Choroid plexus epithelial cell (primary cell): ENCODE measurements at regions not wholly inside any gene's neighbourhood (a gene's known extent, or its start where the extent isn't known, plus 50 kb on each side); places are given as distances from the start of the nearest gene placed in this dataset.
"Not testable (repeated sequence)": the region's sequence is repeated elsewhere in the genome, so short reads cannot be mapped to it uniquely, and the experiment has no call there.

ENCODE experiments used
- DNase-seq: peaks from one replicate; pipeline ENCODE4 v3.0.0-alpha.2; 2010; ENCODE audit warnings: low read depth
- H3K4me3 ChIP-seq: 2 replicates; pipeline ENCODE4 v1.5.1; 2011; ENCODE audit warnings: low read depth, mild to moderate bottlenecking, control low read depth, low read length, moderate library complexity
- TF ChIP-seq, protein P1 (sequence below): conservative IDR thresholded peaks from 2 replicates; pipeline ENCODE4 v1.5.1; 2011; ENCODE audit warnings: low read depth, mild to moderate bottlenecking, control low read depth, inconsistent platforms, low read length, moderate library complexity

DNA sequence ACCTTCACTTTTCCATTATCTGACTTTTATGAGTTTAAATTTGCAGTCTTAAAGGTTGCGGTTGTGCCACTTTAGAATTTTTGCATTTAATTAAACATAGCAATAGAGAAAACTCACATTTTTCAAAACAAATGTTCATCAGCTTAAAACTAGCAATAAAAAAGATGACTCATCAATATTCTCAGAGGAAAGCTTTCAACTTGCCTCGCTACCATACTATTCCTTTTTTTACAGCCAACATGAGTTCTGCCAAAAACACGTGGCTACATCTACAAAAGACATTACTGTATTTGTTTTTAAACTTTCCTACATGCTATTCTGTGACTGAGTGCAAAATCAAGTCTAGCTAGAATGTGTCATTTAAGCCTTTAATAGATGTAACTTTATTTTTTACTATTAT lies 497.1 kb downstream of the RPS29 start:
- H3K4me3 ChIP-seq = no peak overlapping the region
- TF ChIP-seq, protein P1, sequence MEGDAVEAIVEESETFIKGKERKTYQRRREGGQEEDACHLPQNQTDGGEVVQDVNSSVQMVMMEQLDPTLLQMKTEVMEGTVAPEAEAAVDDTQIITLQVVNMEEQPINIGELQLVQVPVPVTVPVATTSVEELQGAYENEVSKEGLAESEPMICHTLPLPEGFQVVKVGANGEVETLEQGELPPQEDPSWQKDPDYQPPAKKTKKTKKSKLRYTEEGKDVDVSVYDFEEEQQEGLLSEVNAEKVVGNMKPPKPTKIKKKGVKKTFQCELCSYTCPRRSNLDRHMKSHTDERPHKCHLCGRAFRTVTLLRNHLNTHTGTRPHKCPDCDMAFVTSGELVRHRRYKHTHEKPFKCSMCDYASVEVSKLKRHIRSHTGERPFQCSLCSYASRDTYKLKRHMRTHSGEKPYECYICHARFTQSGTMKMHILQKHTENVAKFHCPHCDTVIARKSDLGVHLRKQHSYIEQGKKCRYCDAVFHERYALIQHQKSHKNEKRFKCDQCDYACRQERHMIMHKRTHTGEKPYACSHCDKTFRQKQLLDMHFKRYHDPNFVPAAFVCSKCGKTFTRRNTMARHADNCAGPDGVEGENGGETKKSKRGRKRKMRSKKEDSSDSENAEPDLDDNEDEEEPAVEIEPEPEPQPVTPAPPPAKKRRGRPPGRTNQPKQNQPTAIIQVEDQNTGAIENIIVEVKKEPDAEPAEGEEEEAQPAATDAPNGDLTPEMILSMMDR = no peak
- no peak for DNase-seq

DNA sequence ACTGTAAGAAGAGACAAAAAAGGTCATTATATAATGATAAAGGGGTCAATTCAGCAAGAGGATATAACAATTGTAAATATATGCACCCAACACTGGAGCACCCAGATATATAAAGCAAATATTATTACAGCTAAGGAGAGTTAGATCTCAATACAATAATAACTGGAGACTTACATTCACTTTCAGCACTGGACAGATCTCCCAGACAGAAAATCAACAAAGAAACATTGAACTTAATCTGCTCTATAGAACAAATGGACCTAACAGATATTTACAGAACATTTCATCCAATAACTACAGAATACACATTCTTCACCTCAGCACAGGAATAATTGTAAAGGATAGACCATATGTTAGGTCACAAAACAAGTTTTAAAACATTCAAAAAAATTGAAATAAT lies 512.9 kb downstream of the RPS29 start:
- DNase-seq, H3K4me3 ChIP-seq: not testable (repeated sequence)

DNA sequence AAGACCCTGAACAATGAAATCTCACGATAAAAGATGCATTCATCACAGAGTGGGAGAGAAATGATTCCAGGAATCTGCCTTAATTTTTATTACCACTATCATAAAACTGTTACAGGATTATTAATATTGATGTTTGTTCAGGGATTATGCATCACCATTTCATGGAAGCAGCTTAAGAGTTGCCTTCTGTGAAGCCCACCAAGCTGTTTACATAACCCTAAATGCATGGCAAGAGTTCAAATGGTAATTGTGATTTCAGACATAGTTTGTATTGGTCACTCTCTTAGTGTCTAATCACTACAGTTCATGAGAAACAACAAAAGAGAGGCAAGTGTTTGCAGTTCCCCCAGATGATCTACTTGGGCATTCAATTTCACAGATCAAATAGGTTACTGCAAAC lies 527.7 kb downstream of the RPS29 start:
- H3K4me3 ChIP-seq = no peak overlapping the region
- TF ChIP-seq, protein P1 = no peak
- DNase-seq = no peak

DNA sequence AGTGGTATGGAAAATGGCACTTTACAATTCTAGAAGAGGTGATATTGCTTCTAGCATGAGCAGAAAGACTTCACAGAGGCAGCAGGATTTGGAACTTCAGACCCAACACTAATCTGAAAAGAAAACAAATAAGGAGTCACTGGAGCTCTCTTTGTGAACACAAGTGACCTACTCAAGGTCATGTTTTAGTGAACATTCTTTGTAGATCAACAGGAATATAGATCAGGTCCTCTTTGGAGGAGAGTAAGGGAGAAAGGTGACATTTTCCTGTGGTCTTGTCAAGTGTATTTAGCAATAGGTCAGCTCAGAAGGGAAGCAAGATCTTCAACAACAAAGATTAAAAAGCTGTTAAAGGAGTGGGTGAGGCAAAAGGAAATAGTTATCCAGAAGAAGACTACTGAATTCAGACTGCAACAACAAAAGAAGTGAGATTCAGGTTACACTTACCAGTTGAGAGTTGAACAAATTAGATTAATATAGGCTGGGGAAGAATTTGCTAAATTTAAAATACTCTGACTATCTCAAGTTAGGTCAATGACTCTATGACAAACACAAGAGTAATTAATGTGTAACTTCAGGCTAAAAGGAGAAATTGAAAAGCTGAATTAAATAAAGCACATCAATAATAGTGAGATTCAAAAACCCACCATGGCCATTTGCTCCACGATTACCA lies 528.2 kb downstream of the RPS29 start:
- TF ChIP-seq, protein P1 = no peak
- no peak overlapping the region for H3K4me3 ChIP-seq

DNA sequence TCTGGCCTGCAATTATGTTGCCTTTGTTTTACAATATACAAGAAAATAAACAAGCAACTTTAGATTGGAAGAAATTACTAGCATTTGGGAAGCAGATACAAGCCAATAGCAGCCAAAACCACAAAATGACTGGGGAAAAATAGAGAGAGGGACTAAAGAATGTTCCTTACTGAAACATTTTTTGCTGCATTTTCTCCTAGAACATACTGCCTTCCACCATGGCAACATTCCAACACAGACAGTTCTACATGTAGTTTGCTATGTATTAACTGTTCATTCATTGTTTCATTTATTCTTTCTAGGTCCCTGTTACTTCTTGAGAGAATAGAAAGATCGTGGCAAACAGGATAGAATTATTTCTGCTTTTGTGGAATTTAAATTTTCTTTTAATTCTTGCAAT lies 530.2 kb downstream of the RPS29 start:
- TF ChIP-seq, protein P1 = no peak
- no peak for DNase-seq
- no peak overlapping the region for H3K4me3 ChIP-seq

More for the DNA sequence above, 528.2 kb downstream of the RPS29 start:
- DNase-seq = no peak

DNA sequence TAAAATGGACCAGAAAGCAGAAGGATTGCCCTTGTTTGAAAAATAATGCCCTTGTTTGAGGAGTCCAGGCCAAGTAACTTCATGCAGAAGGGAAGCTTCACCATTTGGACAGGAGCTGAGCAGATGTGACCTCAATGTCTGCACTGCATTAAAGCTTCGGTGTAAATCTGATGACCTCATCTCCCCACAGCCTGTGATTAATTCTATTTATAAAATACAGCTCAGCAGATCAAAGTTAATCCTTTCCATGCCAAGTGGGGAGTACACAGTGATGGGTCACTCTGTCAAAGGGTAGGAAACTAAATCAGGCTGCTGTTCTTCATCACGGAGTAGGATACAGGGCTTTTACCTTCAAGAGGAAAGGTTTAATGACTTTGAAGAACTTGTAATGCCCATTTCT lies 533.7 kb downstream of the RPS29 start:
- TF ChIP-seq, protein P1 = no peak
- no peak for DNase-seq
- H3K4me3 ChIP-seq = no peak overlapping the region

DNA sequence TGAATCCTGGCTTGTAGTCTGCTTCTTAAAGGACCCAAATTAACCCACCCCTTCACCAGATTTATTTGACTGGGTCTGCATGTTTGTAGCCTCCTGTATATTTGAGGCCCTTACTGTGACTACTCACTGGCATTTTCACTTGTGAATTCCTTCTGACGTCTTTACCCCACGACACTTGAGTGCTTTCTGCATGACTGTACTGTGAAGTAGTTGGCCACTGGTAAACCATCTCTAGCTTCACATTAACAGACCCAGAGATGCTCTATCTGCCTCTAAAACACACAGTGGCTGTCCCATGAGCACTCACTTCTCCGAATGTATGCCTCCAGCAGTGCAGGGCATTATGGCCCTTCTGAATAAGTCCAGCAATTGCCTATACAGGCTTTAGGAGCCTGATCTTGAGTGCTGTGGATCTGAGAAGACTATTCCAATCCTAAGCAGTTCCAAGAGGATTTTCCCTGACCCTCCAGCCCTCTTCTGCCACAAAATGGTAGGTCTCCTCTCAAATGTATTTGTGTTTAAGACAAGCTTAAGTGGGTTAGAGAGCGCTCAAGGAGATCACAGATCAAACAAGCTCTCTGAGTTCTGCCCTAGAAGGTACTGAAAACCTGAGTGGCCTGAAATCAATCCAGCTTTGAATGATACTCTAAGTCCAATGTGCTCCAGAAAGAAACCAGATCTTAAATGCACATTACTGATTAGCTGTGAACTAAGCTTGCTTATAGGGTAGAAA lies 534.7 kb downstream of the RPS29 start:
- no peak for DNase-seq
- TF ChIP-seq, protein P1 = no peak
- no peak overlapping the region for H3K4me3 ChIP-seq
